SK-N-SH (cell line): ENCODE measurements at regions not wholly inside any gene's neighbourhood (a gene's known extent, or its start where the extent isn't known, plus 50 kb on each side); places are given as distances from the start of the nearest gene placed in this dataset.

ENCODE experiments used
- EZH2phosphoT487 ChIP-seq: fragments of 200-600 bp; sonication (generic); IDR thresholded peaks from 2 replicates; pipeline ENCODE4 v1.6.1; 2017; ENCODE audit warnings: low read depth, mixed run types, mild to moderate bottlenecking, antibody characterized with exemption, moderate library complexity, borderline replicate concordance
- GABPA ChIP-seq: IDR thresholded peaks from 2 replicates; pipeline ENCODE4 v1.4.0; 2012; ENCODE audit warnings: low read depth, mild to moderate bottlenecking
- MXI1 ChIP-seq: IDR thresholded peaks from 2 replicates; pipeline ENCODE4 v1.6.1; 2012; ENCODE audit warnings: mild to moderate bottlenecking, low read depth, low read length, improper control_type of control experiment
- POLR2AphosphoS5 ChIP-seq: IDR thresholded peaks from 2 replicates; pipeline ENCODE4 v1.6.1; 2012; ENCODE audit warnings: low read depth, low read length
- RAD21 ChIP-seq: IDR thresholded peaks from 2 replicates; pipeline ENCODE4 v1.6.1; 2012; ENCODE audit warnings: mild to moderate bottlenecking, low read length
- TCF12 ChIP-seq: IDR thresholded peaks from 2 replicates; pipeline ENCODE4 v1.4.0; 2012
- TEAD4 ChIP-seq: IDR thresholded peaks from 2 replicates; pipeline ENCODE4 v1.4.0; 2012; ENCODE audit warnings: mild to moderate bottlenecking, borderline replicate concordance; ENCODE audit not compliant: insufficient read depth
- TF ChIP-seq, protein P1 (sequence below): fragments of 200-600 bp; sonication (generic); IDR thresholded peaks from 2 replicates; pipeline ENCODE4 v1.6.1; 2017; ENCODE audit warnings: antibody characterized with exemption, mild to moderate bottlenecking, moderate library complexity
- TF ChIP-seq, protein P2 (sequence below): IDR thresholded peaks from 2 replicates; pipeline ENCODE4 v1.4.0; 2012; ENCODE audit warnings: low read depth, borderline replicate concordance
- TF ChIP-seq, protein P3 (sequence below): IDR thresholded peaks from 2 replicates; pipeline ENCODE4 v1.4.0; 2012; ENCODE audit warnings: low read depth

DNA sequence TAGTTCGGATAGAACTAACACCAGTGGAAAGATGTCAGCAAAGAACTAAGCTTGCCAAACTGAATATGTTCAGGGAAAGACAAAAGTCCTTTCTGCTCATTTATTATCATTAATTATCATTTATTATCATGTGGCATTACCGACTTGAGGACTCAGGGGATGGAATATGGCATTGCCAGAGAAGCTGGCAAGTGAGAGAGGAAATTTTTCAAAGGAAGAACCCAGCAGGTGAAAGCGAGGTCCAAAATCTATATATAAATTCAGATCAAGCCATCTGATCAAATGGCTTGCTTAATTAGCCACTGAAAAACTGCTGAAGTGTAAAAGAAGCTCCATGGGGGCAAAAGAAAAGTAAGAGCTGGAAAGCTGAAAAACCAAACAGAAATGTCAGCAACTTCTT is 1049.6 kb upstream of the SEMA6A start:
- TF ChIP-seq RAD21: no peak
- TF ChIP-seq, protein P1, sequence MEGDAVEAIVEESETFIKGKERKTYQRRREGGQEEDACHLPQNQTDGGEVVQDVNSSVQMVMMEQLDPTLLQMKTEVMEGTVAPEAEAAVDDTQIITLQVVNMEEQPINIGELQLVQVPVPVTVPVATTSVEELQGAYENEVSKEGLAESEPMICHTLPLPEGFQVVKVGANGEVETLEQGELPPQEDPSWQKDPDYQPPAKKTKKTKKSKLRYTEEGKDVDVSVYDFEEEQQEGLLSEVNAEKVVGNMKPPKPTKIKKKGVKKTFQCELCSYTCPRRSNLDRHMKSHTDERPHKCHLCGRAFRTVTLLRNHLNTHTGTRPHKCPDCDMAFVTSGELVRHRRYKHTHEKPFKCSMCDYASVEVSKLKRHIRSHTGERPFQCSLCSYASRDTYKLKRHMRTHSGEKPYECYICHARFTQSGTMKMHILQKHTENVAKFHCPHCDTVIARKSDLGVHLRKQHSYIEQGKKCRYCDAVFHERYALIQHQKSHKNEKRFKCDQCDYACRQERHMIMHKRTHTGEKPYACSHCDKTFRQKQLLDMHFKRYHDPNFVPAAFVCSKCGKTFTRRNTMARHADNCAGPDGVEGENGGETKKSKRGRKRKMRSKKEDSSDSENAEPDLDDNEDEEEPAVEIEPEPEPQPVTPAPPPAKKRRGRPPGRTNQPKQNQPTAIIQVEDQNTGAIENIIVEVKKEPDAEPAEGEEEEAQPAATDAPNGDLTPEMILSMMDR: no peak
- TF ChIP-seq TCF12: no peak
- TF ChIP-seq POLR2AphosphoS5: no peak
- TF ChIP-seq EZH2phosphoT487: no peak
- TF ChIP-seq, protein P2, sequence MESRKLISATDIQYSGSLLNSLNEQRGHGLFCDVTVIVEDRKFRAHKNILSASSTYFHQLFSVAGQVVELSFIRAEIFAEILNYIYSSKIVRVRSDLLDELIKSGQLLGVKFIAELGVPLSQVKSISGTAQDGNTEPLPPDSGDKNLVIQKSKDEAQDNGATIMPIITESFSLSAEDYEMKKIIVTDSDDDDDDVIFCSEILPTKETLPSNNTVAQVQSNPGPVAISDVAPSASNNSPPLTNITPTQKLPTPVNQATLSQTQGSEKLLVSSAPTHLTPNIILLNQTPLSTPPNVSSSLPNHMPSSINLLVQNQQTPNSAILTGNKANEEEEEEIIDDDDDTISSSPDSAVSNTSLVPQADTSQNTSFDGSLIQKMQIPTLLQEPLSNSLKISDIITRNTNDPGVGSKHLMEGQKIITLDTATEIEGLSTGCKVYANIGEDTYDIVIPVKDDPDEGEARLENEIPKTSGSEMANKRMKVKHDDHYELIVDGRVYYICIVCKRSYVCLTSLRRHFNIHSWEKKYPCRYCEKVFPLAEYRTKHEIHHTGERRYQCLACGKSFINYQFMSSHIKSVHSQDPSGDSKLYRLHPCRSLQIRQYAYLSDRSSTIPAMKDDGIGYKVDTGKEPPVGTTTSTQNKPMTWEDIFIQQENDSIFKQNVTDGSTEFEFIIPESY: no peak
- no peak for TF ChIP-seq GABPA
- TF ChIP-seq, protein P3, sequence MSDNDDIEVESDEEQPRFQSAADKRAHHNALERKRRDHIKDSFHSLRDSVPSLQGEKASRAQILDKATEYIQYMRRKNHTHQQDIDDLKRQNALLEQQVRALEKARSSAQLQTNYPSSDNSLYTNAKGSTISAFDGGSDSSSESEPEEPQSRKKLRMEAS: no peak
- no peak for TF ChIP-seq MXI1
- TF ChIP-seq TEAD4: no peak
